T-helper 1 cell (primary cell): ENCODE measurements at regions not wholly inside any gene's neighbourhood (a gene's known extent, or its start where the extent isn't known, plus 50 kb on each side); places are given as distances from the start of the nearest gene placed in this dataset.

Experiments
- DNase-seq, 5 donors: peaks; one replicate each; pipeline ENCODE4 v3.0.0-alpha.2; 2012 to 2020

- no peak for DNase-seq
Measured at GRCh38 chr20:20823476-20823881, 111.0 kb upstream of the RALGAPA2 start.

- DNase-seq = no peak
Measured at GRCh38 chr20:20821484-20822260, 109.2 kb upstream of the RALGAPA2 start.

GRCh38 chr20:20820785-20821483 lies 108.5 kb upstream of the RALGAPA2 start:
- no peak for DNase-seq

GRCh38 chr20:20820104-20820503 lies 107.7 kb upstream of the RALGAPA2 start:
- DNase-seq = no peak

- no peak for DNase-seq
Measured at GRCh38 chr20:20816969-20817755, 104.7 kb upstream of the RALGAPA2 start.

GRCh38 chr20:20815711-20816455 lies 103.4 kb upstream of the RALGAPA2 start:
- no peak for DNase-seq

GRCh38 chr20:20814685-20815084 lies 102.2 kb upstream of the RALGAPA2 start:
- no peak for DNase-seq

- DNase-seq = no peak
Measured at GRCh38 chr20:20812136-20812535, 99.7 kb upstream of the RALGAPA2 start.

- no peak for DNase-seq
Measured at GRCh38 chr20:20808016-20808415, 95.6 kb upstream of the RALGAPA2 start.

GRCh38 chr20:20806121-20807095 lies 94.0 kb upstream of the RALGAPA2 start:
- no peak for DNase-seq

- DNase-seq = no peak
Measured at GRCh38 chr20:20803011-20803410, 90.6 kb upstream of the RALGAPA2 start.

- no peak for DNase-seq
Measured at GRCh38 chr20:20802328-20802727, 89.9 kb upstream of the RALGAPA2 start.

GRCh38 chr20:20799716-20800312 lies 87.4 kb upstream of the RALGAPA2 start:
- no peak for DNase-seq

GRCh38 chr20:20797521-20798310 lies 85.3 kb upstream of the RALGAPA2 start:
- no peak for DNase-seq

GRCh38 chr20:20796766-20797440 lies 84.5 kb upstream of the RALGAPA2 start:
- DNase-seq = no peak

GRCh38 chr20:20795721-20796120 lies 83.3 kb upstream of the RALGAPA2 start:
- no peak for DNase-seq

- DNase-seq = no peak
Measured at GRCh38 chr20:20795119-20795518, 82.7 kb upstream of the RALGAPA2 start.

GRCh38 chr20:20793591-20793990 lies 81.1 kb upstream of the RALGAPA2 start:
- DNase-seq = no peak
